Fibroblast of the aortic adventitia (primary cell): ENCODE measurements at regions not wholly inside any gene's neighbourhood (a gene's known extent, or its start where the extent isn't known, plus 50 kb on each side); places are given as distances from the start of the nearest gene placed in this dataset.

Experiments
- DNase-seq: peaks from one replicate; pipeline ENCODE4 v3.0.0-alpha.2; 2010; ENCODE audit warnings: low read depth
- H3K4me3 ChIP-seq: 2 replicates; pipeline ENCODE4 v1.5.1; 2011; ENCODE audit warnings: low read depth, mild to moderate bottlenecking, control low read depth, low read length, moderate library complexity
- TF ChIP-seq, protein P1 (sequence below): IDR thresholded peaks from 2 replicates; pipeline ENCODE4 v1.5.1; 2011; ENCODE audit warnings: mild to moderate bottlenecking, low read length, control low read depth, inconsistent platforms; ENCODE audit not compliant: insufficient read depth

DNA sequence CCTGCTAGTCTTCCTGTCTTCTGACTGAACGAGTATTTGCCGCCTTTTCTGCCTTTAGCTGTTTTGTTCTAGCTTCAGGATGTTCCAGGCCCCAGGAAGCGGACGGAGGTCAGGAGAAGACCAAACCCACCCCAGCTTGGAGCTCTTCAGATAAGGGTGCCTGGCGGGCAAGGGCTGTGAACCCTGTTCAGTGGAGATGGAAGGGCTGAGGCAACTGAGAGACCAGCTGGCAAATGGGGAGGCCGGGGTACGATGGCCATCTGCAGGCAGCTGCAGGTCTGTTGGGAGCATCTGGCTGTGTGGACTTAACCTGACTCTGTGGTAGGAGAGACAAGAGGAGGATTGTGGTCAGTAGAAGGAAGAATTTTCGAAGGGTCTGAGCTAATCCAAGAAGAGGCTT is 95.6 kb downstream of the CHST1 start:
- TF ChIP-seq, protein P1, sequence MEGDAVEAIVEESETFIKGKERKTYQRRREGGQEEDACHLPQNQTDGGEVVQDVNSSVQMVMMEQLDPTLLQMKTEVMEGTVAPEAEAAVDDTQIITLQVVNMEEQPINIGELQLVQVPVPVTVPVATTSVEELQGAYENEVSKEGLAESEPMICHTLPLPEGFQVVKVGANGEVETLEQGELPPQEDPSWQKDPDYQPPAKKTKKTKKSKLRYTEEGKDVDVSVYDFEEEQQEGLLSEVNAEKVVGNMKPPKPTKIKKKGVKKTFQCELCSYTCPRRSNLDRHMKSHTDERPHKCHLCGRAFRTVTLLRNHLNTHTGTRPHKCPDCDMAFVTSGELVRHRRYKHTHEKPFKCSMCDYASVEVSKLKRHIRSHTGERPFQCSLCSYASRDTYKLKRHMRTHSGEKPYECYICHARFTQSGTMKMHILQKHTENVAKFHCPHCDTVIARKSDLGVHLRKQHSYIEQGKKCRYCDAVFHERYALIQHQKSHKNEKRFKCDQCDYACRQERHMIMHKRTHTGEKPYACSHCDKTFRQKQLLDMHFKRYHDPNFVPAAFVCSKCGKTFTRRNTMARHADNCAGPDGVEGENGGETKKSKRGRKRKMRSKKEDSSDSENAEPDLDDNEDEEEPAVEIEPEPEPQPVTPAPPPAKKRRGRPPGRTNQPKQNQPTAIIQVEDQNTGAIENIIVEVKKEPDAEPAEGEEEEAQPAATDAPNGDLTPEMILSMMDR = no peak
- no peak overlapping the region for H3K4me3 ChIP-seq
- no peak for DNase-seq

DNA sequence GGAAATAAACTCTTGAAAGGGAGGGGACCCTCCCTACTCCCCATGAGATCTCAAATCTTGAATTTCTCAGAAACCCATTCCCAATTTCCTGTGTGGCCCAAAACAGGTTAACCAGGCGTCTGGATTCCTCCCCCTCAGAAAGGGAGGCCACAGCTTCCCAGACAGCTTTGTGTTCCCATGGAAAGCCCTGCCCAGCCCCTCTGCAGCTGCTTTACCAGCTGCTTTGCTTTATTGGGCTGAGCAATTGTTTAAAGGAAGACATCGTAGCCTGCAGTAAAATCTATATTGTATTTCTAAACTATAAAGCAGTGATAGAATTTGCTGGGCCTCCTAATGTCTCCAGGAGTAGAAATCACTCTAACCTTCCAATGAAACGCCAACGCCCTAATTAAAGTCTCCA is 97.4 kb downstream of the CHST1 start:
- no peak overlapping the region for H3K4me3 ChIP-seq
- TF ChIP-seq, protein P1 = no peak
- no peak for DNase-seq

DNA sequence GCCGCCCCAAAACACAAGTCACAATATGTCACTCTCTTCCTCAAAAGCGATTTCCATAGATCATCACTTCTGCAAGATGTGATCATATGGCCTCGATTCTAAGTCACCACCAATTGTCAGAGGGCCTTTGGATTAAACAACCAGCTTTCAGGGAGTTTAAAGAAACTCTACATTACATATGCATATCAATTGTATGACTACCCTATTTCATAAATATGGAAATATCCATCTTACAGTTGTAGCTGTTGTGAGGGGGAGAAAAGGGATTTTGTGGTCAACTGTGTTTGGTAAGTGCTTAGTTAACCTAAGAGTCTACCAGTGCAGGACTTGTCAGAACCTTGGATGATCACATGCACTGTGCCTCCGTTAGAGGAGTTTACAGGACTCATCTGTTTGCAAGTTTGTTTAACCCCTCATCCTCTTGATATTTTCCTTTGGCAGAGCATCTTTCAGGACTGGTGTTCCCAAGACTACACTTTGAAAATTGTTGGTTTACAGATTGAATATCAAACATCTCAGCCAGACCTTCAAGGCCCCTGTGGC is 99.9 kb downstream of the CHST1 start:
- TF ChIP-seq, protein P1 = no peak
- no peak overlapping the region for H3K4me3 ChIP-seq
- DNase-seq = no peak

DNA sequence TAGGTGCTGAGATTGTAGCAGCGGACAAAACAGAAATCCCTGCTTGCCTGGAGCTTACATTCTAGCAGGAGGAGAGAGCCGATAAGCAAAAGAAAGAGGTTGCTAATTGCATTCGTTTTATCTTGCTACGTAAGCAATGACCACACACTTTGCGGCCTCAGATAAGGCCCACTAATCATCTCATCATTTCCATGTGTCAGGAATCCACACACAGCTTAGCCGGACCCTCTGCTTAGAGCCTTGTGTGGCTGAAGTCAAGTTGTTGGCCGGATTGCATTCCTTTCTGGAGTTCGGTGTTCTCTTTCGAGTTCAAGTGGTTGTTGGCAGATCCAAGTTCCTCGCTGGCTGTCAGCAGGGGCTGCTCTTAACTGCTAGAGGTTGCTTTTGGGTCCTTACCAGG is 101.6 kb downstream of the CHST1 start:
- H3K4me3 ChIP-seq = no peak overlapping the region
- TF ChIP-seq, protein P1 = no peak
- DNase-seq = no peak

DNA sequence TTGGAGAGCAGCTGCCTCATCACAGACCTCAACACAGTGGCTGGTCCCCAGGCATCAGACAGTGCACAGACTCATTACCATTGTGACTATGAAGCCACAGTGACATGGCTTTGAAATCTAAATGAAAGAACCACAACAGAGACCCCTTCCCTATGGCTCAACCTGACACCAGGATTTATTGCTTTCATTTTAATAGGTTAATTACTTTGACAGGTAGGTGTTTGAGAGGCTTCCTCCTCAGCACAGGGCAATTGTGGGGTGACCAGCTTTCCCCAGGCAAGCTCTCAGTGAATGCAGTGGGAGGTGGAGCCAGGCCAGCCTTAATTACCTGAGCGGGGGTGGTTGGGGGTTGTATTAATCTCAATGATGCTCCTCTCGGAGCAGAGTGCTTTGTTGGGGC is 102.3 kb downstream of the CHST1 start:
- TF ChIP-seq, protein P1 = no peak

DNA sequence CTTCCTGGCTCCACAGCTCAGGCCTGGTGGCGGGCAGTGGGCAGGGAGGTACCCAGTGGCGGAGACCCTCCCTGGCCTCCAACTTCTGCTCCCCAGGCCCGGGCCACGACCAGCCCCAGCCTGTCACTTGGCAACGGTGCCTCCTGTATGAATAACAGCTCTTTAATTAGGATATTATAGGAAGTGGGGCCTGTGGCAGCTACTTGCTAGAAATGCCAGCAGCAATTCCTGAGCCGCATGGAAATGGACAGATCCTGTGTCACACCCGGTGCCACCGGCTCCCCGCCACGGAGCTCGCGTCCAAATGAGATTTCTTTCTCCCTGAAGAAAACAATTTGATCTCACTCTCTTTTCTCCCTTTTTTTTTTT is 104.5 kb downstream of the CHST1 start:
- no peak for DNase-seq
- H3K4me3 ChIP-seq = no peak overlapping the region
- TF ChIP-seq, protein P1 = no peak

More for the DNA sequence above, 102.3 kb downstream of the CHST1 start:
- no peak overlapping the region for H3K4me3 ChIP-seq
- no peak for DNase-seq
